IMR-90 (cell line): ENCODE measurements at regions not wholly inside any gene's neighbourhood (a gene's known extent, or its start where the extent isn't known, plus 50 kb on each side); places are given as distances from the start of the nearest gene placed in this dataset.

Experiments
- ATAC-seq: fragments of 200-7000 bp; cut with Tn5 transposase; 2 replicates; pipeline ENCODE4 v1.9.1; 2020; ENCODE audit warnings: low read depth, mild to moderate bottlenecking, moderate library complexity
- BruUV-seq: library from RNA; stranded (reverse); fragments of 400-500 nt; replicated peaks from 2 replicates; lab custom pipeline; 2021; lab: Mats Ljungman, UMichigan
- CTCF ChIA-PET: fragments of 300-600 bp; formaldehyde crosslinking; extraction: SDS; loops from one replicate; lab custom pipeline; 2021; ENCODE audit warnings: antibody characterized with exemption; lab: Yijun Ruan, JAX
- POLR2A ChIA-PET: fragments of 300-600 bp; sonication (Branson Sonifier 250); formaldehyde crosslinking; loops from one replicate; lab custom pipeline; 2022; ENCODE audit warnings: antibody characterized with exemption; ENCODE audit not compliant: unreplicated experiment; lab: Charles Lee
- DNase-seq: peaks from one replicate; pipeline ENCODE4 v3.0.0; 2013
- H2AFZ ChIP-seq: replicated peaks from 2 replicates; pipeline ENCODE3; 2013; ENCODE audit warnings: low read length, mild to moderate bottlenecking; ENCODE audit not compliant: poor library complexity
- H2AK5ac ChIP-seq: 2 replicates; pipeline ENCODE4 v1.6.1; 2013; ENCODE audit warnings: low read depth, low read length, inconsistent platforms
- H2AK9ac ChIP-seq: replicated peaks from 2 replicates; pipeline ENCODE3; 2013; ENCODE audit warnings: mild to moderate bottlenecking, low read depth, low read length, moderate library complexity; ENCODE audit not compliant: poor library complexity
- H2BK120ac ChIP-seq: 2 replicates; pipeline ENCODE4 v1.6.1; 2013; ENCODE audit warnings: low read depth, low read length, inconsistent platforms
- H2BK15ac ChIP-seq: 3 replicates; pipeline ENCODE4 v1.6.1; 2013; ENCODE audit warnings: low read depth, low read length, inconsistent platforms
- H2BK20ac ChIP-seq: 2 replicates; pipeline ENCODE4 v1.6.1; 2013; ENCODE audit warnings: low read depth, mild to moderate bottlenecking, inconsistent platforms, low read length, moderate library complexity
- H2BK5ac ChIP-seq: 2 replicates; pipeline ENCODE4 v1.6.1; 2013; ENCODE audit warnings: mild to moderate bottlenecking, low read depth, low read length, inconsistent platforms; ENCODE audit not compliant: poor library complexity, severe bottlenecking
- H3K14ac ChIP-seq: replicated peaks from 2 replicates; pipeline ENCODE4 v1.6.1; 2013; ENCODE audit warnings: low read depth, low read length, inconsistent platforms
- H3K18ac ChIP-seq: 2 replicates; pipeline ENCODE4 v1.6.1; 2013; ENCODE audit warnings: low read depth, low read length, control low read depth
- H3K23ac ChIP-seq: 2 replicates; pipeline ENCODE4 v1.6.1; 2013; ENCODE audit warnings: low read depth, low read length, inconsistent platforms
- H3K27ac ChIP-seq: 2 replicates; pipeline ENCODE4 v1.5.1; 2013; ENCODE audit warnings: mild to moderate bottlenecking, control low read depth, low read length; ENCODE audit not compliant: insufficient read depth
- H3K27me3 ChIP-seq: 2 replicates; pipeline ENCODE4 v1.6.1; 2013; ENCODE audit warnings: low read length; ENCODE audit not compliant: control insufficient read depth, insufficient read depth
- H3K36me3 ChIP-seq: 2 replicates; pipeline ENCODE4 v1.6.1; 2013; ENCODE audit warnings: low read length, mixed read lengths; ENCODE audit not compliant: control insufficient read depth, insufficient read depth
- H3K4ac ChIP-seq: 2 replicates; pipeline ENCODE4 v1.6.1; 2013; ENCODE audit warnings: low read depth, low read length, inconsistent platforms
- H3K4me1 ChIP-seq: 2 replicates; pipeline ENCODE4 v1.6.1; 2013; ENCODE audit warnings: low read length, mixed read lengths; ENCODE audit not compliant: control insufficient read depth, insufficient read depth
- H3K4me2 ChIP-seq: 2 replicates; pipeline ENCODE4 v1.6.1; 2013; ENCODE audit warnings: low read depth, mild to moderate bottlenecking, control low read depth, low read length, moderate library complexity
- H3K4me3 ChIP-seq: 2 replicates; pipeline ENCODE4 v1.5.1; 2013; ENCODE audit warnings: low read depth, mild to moderate bottlenecking, control low read depth, low read length, moderate library complexity; ENCODE audit not compliant: insufficient read depth
- H3K56ac ChIP-seq: 2 replicates; pipeline ENCODE4 v1.6.1; 2013; ENCODE audit warnings: low read length, inconsistent platforms; ENCODE audit not compliant: insufficient read depth; ENCODE audit errors: extremely low read depth
- H3K79me1 ChIP-seq, 2 experiments: 2 replicates each; pipeline ENCODE4 v1.6.1; 2013; ENCODE audit warnings: low read length in 2 of 2, inconsistent platforms in 1 of 2, low read depth in 1 of 2
- H3K9ac ChIP-seq: 2 replicates; pipeline ENCODE4 v1.6.1; 2013; ENCODE audit warnings: low read depth, low read length, control low read depth
- H3K9me1 ChIP-seq: 2 replicates; pipeline ENCODE4 v1.6.1; 2013; ENCODE audit warnings: low read length, inconsistent platforms; ENCODE audit not compliant: insufficient read depth
- H3K9me3 ChIP-seq: 2 replicates; pipeline ENCODE4 v1.6.1; 2013; ENCODE audit warnings: low read length; ENCODE audit not compliant: control insufficient read depth, insufficient read depth
- H4K20me1 ChIP-seq: 2 replicates; pipeline ENCODE4 v1.6.1; 2013; ENCODE audit warnings: low read length, inconsistent platforms; ENCODE audit not compliant: insufficient read depth
- H4K5ac ChIP-seq: 2 replicates; pipeline ENCODE4 v1.6.1; 2013; ENCODE audit warnings: mild to moderate bottlenecking, low read depth, low read length, control low read depth
- H4K8ac ChIP-seq, 2 experiments: 2 replicates each; pipeline ENCODE4 v1.6.1; 2013; ENCODE audit warnings: low read depth in 2 of 2, low read length in 2 of 2, control low read depth in 1 of 2, inconsistent platforms in 1 of 2
- H4K91ac ChIP-seq: 2 replicates; pipeline ENCODE4 v1.6.1; 2013; ENCODE audit warnings: low read depth, low read length, inconsistent platforms; ENCODE audit not compliant: insufficient read depth
- BHLHE40 ChIP-seq: fragments of 150-350 bp; IDR thresholded peaks from 2 replicates; pipeline ENCODE4 v1.6.1; 2016; ENCODE audit warnings: mild to moderate bottlenecking, low read depth, low read length
- CEBPB ChIP-seq: IDR thresholded peaks from 2 replicates; pipeline ENCODE4 v1.6.1; 2012; ENCODE audit warnings: low read depth, low read length, improper control_type of control experiment
- CHD1 ChIP-seq: IDR thresholded peaks from 2 replicates; pipeline ENCODE4 v1.6.1; 2012; ENCODE audit warnings: low read depth, low read length, improper control_type of control experiment
- ELK1 ChIP-seq: fragments of 150-350 bp; IDR thresholded peaks from 2 replicates; pipeline ENCODE4 v1.6.1; 2016; ENCODE audit warnings: low read depth, mild to moderate bottlenecking, low read length, moderate library complexity, borderline replicate concordance
- FOS ChIP-seq: fragments of 150-350 bp; IDR thresholded peaks from 2 replicates; pipeline ENCODE4 v1.6.1; 2016; ENCODE audit warnings: low read depth, low read length
- MAFK ChIP-seq: IDR thresholded peaks from 2 replicates; pipeline ENCODE4 v1.6.1; 2012; ENCODE audit warnings: low read depth, low read length, improper control_type of control experiment
- MAZ ChIP-seq: IDR thresholded peaks from 2 replicates; pipeline ENCODE4 v1.6.1; 2012; ENCODE audit warnings: low read depth, mild to moderate bottlenecking, low read length, improper control_type of control experiment, moderate library complexity, borderline replicate concordance
- MXI1 ChIP-seq: IDR thresholded peaks from 2 replicates; pipeline ENCODE4 v1.6.1; 2012; ENCODE audit warnings: low read depth, mild to moderate bottlenecking, low read length, moderate library complexity, borderline replicate concordance
- NFE2L2 ChIP-seq: fragments of 150-350 bp; IDR thresholded peaks from 2 replicates; pipeline ENCODE4 v1.6.1; 2016; ENCODE audit warnings: low read depth, mild to moderate bottlenecking, low read length
- POLR2A ChIP-seq: IDR thresholded peaks from 2 replicates; pipeline ENCODE4 v1.6.1; 2012; ENCODE audit warnings: mild to moderate bottlenecking, low read depth, low read length
- RAD21 ChIP-seq: IDR thresholded peaks from 2 replicates; pipeline ENCODE4 v1.6.1; 2012; ENCODE audit warnings: low read length, improper control_type of control experiment
- RFX5 ChIP-seq: IDR thresholded peaks from 2 replicates; pipeline ENCODE4 v1.8.0; 2012; ENCODE audit warnings: low read depth, mild to moderate bottlenecking, low read length, moderate library complexity
- SMC3 ChIP-seq: fragments of 150-350 bp; IDR thresholded peaks from 2 replicates; pipeline ENCODE4 v1.6.1; 2016; ENCODE audit warnings: low read depth, mild to moderate bottlenecking, antibody characterized with exemption, low read length, moderate library complexity
- WGBS, 2 experiments: methylation state at CpG; one replicate each; pipeline versions ENCODE4 v1.1.5 to v1.1.7; 2013; ENCODE audit warnings: missing lambda C conversion rate in 2 of 2; ENCODE audit not compliant: insufficient read length in 1 of 2; ENCODE audit errors: extremely low coverage in 2 of 2; 5-methylcytosine and 5-hydroxymethylcytosine counted together
- dilution Hi-C: fragments of 300-500 bp; cut with HindIII; formaldehyde crosslinking; loops from one replicate; pipeline ENCODE4 v1.14.3; 2018; ENCODE audit warnings: low sequenced_read_pairs; ENCODE audit not compliant: unreplicated experiment
- in situ Hi-C: fragments of 300-500 bp; cut with MboI; formaldehyde crosslinking; loops from 3 replicates; pipeline ENCODE4 v1.14.3; 2019; ENCODE audit warnings: low sequenced_read_pairs, inconsistent platforms, mixed read lengths
- intact Hi-C: fragments of 100-400 bp; cut with micrococcal nuclease; formaldehyde crosslinking; loops from 2 replicates; pipeline ENCODE4 v1.10.0; 2022
- TF ChIP-seq, protein P1 (sequence below): fragments of 150-350 bp; IDR thresholded peaks from 2 replicates; pipeline ENCODE4 v1.6.1; 2017; ENCODE audit warnings: mild to moderate bottlenecking, antibody characterized with exemption, low read length, low read depth
- TF ChIP-seq, protein P2 (sequence below): conservative IDR thresholded peaks from 2 replicates; pipeline ENCODE4 v1.5.1; 2012; ENCODE audit warnings: mild to moderate bottlenecking, low read depth, low read length, improper control_type of control experiment

DNA sequence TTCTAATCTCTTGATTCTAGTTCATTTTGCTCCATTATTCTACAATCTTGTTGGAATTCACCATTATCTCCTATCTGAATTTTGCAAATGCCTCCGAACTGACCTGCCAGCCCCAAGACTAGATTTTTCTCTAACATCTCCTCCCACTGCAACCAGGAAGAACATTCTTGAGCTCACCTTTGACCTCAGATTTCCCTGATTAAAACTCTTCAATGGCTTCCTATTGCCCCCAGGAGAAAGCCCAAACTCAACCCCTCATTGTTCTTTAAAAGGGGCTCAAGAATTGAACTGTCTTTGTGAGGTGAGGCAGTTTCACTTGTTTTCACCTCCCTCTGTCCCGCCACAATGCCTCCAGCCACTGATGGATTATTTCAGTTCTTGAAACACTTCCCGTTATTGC, 784.6 kb upstream of the ZEB2 start:
- Histone ChIP-seq H2AFZ (no peak overlapping the region), H3K36me3 (no peaks in the 10 kb centered on the region), H3K4me1 (no peaks in the 10 kb centered on the region; the same call in 1 of the 2 replicates), H2BK120ac (no peak overlapping the region), H2AK5ac (no peak overlapping the region), H3K23ac (no peak overlapping the region), H3K79me1 (no peaks in the 10 kb centered on the region), H2BK5ac (no peak overlapping the region), H3K9me1 (no peaks in the 10 kb centered on the region), H3K9me3 (no peaks in the 10 kb centered on the region), H3K4me2 (no peak overlapping the region), H3K27ac (no peak overlapping the region), H3K27me3 (no peaks in the 10 kb centered on the region), H4K20me1 (no peaks in the 10 kb centered on the region), H3K4me3 (no peak overlapping the region), H4K5ac (no peak overlapping the region), H3K4ac (no peak overlapping the region), H2BK20ac (no peak overlapping the region), H3K9ac (no peak overlapping the region), H3K18ac (no peak overlapping the region), H4K8ac (no peak overlapping the region), H2AK9ac (no peak overlapping the region), H4K91ac (no peak overlapping the region), H3K56ac (no peak overlapping the region), H3K14ac (no peak overlapping the region), H2BK15ac (no peak overlapping the region)
- BruUV-seq: no TSS peak
- no CpG with 5 or more reads among the region's 3 CpGs for WGBS, 2 experiments
- ChIA-PET CTCF (interaction anchor here (0.6 kb wide), 1 partner anchor 255 kb away, joined by 4 read pairs; no protein-coding TSS in a partner anchor), POLR2A (no interaction called here)
- in situ Hi-C loops: no loop called here
- ATAC-seq (no peak), DNase-seq (no peak)
- dilution Hi-C loops: no loop called here
- no peak for TF ChIP-seq MAFK
- no peak for TF ChIP-seq NFE2L2
- TF ChIP-seq ELK1: no peak
- no peak for TF ChIP-seq MXI1
- TF ChIP-seq FOS: no peak
- TF ChIP-seq POLR2A: no peak
- TF ChIP-seq MAZ: no peak
- TF ChIP-seq, protein P1, sequence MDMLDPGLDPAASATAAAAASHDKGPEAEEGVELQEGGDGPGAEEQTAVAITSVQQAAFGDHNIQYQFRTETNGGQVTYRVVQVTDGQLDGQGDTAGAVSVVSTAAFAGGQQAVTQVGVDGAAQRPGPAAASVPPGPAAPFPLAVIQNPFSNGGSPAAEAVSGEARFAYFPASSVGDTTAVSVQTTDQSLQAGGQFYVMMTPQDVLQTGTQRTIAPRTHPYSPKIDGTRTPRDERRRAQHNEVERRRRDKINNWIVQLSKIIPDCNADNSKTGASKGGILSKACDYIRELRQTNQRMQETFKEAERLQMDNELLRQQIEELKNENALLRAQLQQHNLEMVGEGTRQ: no peak
- TF ChIP-seq CHD1: no peak
- no peak for TF ChIP-seq RFX5
- TF ChIP-seq RAD21: no peak
- TF ChIP-seq CEBPB: no peak
- TF ChIP-seq, protein P2, sequence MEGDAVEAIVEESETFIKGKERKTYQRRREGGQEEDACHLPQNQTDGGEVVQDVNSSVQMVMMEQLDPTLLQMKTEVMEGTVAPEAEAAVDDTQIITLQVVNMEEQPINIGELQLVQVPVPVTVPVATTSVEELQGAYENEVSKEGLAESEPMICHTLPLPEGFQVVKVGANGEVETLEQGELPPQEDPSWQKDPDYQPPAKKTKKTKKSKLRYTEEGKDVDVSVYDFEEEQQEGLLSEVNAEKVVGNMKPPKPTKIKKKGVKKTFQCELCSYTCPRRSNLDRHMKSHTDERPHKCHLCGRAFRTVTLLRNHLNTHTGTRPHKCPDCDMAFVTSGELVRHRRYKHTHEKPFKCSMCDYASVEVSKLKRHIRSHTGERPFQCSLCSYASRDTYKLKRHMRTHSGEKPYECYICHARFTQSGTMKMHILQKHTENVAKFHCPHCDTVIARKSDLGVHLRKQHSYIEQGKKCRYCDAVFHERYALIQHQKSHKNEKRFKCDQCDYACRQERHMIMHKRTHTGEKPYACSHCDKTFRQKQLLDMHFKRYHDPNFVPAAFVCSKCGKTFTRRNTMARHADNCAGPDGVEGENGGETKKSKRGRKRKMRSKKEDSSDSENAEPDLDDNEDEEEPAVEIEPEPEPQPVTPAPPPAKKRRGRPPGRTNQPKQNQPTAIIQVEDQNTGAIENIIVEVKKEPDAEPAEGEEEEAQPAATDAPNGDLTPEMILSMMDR: no peak
- TF ChIP-seq SMC3: no peak
- TF ChIP-seq BHLHE40: no peak
- intact Hi-C loops: no loop called here
